GM19452 (cell line): ENCODE measurements at regions not wholly inside any gene's neighbourhood (a gene's known extent, or its start where the extent isn't known, plus 50 kb on each side); places are given as distances from the start of the nearest gene placed in this dataset.
"Not testable (repeated sequence)": the region's sequence is repeated elsewhere in the genome, so short reads cannot be mapped to it uniquely, and the experiment has no call there.

Experiments used
- ATAC-seq: cut with Tn5 transposase; IDR thresholded peaks from one replicate; pipeline ENCODE4 v1.9.1; 2021; ENCODE audit not compliant: unreplicated experiment

GRCh38 chr7:82499546-82499945, 56.0 kb upstream of the CACNA2D1 start:
- ATAC-seq: not testable (repeated sequence)

DNA sequence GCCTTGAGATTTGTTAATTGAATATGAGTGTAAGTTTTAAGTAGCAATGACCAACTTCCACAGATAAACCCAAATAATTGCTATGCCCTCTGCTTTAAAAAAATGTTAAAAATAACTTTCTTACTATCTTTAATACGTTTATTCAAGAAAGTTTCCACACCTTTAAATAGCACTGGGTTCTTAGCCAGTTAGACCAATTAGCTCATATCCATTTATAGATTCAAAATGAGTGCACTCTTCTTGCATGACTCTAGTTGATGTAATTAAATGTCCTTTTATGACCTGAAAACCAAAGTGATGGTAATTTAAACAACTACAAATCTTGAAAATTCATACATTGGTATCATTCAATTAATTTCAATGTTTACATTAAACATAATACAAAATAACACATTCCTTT, 50.8 kb upstream of the CACNA2D1 start:
- no peak for ATAC-seq
